ENCODE measurements at regions not wholly inside any gene's neighbourhood (a gene's known extent, or its start where the extent isn't known, plus 50 kb on each side); places are given as distances from the start of the nearest gene placed in this dataset.

- intact Hi-C loops (cut with micrococcal nuclease) (no loop called here), in situ Hi-C loops (cut with MboI; ENCODE audit: low sequenced_read_pairs) (no loop called here), dilution Hi-C loops (cut with HindIII; ENCODE audit: low sequenced_read_pairs, unreplicated experiment) (no loop called here)
- H2BK5ac ChIP-seq (ENCODE audit: low read depth, low read length, poor library complexity, severe bottlenecking): no peak overlapping the region
- H3K27ac ChIP-seq (ENCODE audit: insufficient read depth, low read length): no peak overlapping the region
- no peaks in the 10 kb centered on the region for H4K20me1 ChIP-seq (ENCODE audit: insufficient read depth, low read length)
- no peaks in the 10 kb centered on the region for H3K9me1 ChIP-seq (ENCODE audit: insufficient read depth, low read length)
- ChIA-PET POLR2A (ENCODE audit: unreplicated experiment) (no interaction called here), CTCF (no interaction called here)
- H3K4ac ChIP-seq (ENCODE audit: low read depth, low read length): no peak overlapping the region
- no peak overlapping the region for H3K14ac ChIP-seq (replicated peaks; ENCODE audit: low read depth, low read length)
- H3K9ac ChIP-seq (ENCODE audit: low read depth, low read length): no peak overlapping the region
- no peak overlapping the region for H3K56ac ChIP-seq (ENCODE audit: extremely low read depth, insufficient read depth, low read length)
- H3K36me3 ChIP-seq (ENCODE audit: control insufficient read depth, insufficient read depth, low read length): no peaks in the 10 kb centered on the region
- no peak for TF ChIP-seq ELK1 (IDR thresholded peaks at IDR 0.05; ENCODE audit: borderline replicate concordance, low read depth, low read length)
- TF ChIP-seq FOS (IDR thresholded peaks at IDR 0.05; ENCODE audit: low read depth, low read length): no peak
- TF ChIP-seq POLR2A (IDR thresholded peaks at IDR 0.05; ENCODE audit: low read depth, low read length): no peak
- TF ChIP-seq RCOR1 (IDR thresholded peaks at IDR 0.05; ENCODE audit: insufficient replicate concordance, low read length): no peak
- no peak for TF ChIP-seq BHLHE40 (IDR thresholded peaks at IDR 0.05; ENCODE audit: low read depth, low read length)
- no peak for TF ChIP-seq USF2 (IDR thresholded peaks at IDR 0.05; ENCODE audit: low read depth, low read length)
- TF ChIP-seq, protein P1, sequence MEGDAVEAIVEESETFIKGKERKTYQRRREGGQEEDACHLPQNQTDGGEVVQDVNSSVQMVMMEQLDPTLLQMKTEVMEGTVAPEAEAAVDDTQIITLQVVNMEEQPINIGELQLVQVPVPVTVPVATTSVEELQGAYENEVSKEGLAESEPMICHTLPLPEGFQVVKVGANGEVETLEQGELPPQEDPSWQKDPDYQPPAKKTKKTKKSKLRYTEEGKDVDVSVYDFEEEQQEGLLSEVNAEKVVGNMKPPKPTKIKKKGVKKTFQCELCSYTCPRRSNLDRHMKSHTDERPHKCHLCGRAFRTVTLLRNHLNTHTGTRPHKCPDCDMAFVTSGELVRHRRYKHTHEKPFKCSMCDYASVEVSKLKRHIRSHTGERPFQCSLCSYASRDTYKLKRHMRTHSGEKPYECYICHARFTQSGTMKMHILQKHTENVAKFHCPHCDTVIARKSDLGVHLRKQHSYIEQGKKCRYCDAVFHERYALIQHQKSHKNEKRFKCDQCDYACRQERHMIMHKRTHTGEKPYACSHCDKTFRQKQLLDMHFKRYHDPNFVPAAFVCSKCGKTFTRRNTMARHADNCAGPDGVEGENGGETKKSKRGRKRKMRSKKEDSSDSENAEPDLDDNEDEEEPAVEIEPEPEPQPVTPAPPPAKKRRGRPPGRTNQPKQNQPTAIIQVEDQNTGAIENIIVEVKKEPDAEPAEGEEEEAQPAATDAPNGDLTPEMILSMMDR (conservative IDR thresholded peaks at IDR 0.05; ENCODE audit: low read depth, low read length): no peak
- no peak for TF ChIP-seq CHD1 (IDR thresholded peaks at IDR 0.05; ENCODE audit: low read depth, low read length)
- TF ChIP-seq CEBPB (IDR thresholded peaks at IDR 0.05; ENCODE audit: low read depth, low read length): no peak
- H4K8ac ChIP-seq (ENCODE audit: low read depth in 2 of 2, low read length in 2 of 2): no peak overlapping the region
- DNase-seq (no peak), ATAC-seq (ENCODE audit: low read depth) (no peak)
- no peaks in the 10 kb centered on the region; the same call in 1 of the 2 replicates for H3K9me3 ChIP-seq (ENCODE audit: control insufficient read depth, insufficient read depth, low read length)
- no peak overlapping the region for H2AFZ ChIP-seq (replicated peaks; ENCODE audit: low read length, poor library complexity)
- no peak overlapping the region for H3K23ac ChIP-seq (ENCODE audit: low read depth, low read length)
- H2BK15ac ChIP-seq (ENCODE audit: low read depth, low read length): no peak overlapping the region
- no CpG with 5 or more reads among the region's 1 CpG for WGBS, 2 experiments (ENCODE audit: extremely low coverage in 2 of 2, insufficient read length in 1 of 2)
- no peak overlapping the region for H2BK20ac ChIP-seq (ENCODE audit: low read depth, low read length)
- H2BK120ac ChIP-seq (ENCODE audit: low read depth, low read length): no peak overlapping the region
- H4K5ac ChIP-seq (ENCODE audit: low read depth, low read length): no peak overlapping the region
- H3K27me3 ChIP-seq (ENCODE audit: control insufficient read depth, insufficient read depth, low read length): no peaks in the 10 kb centered on the region
- H3K4me2 ChIP-seq (ENCODE audit: low read depth, low read length): no peak overlapping the region
- BruUV-seq (replicated peaks): no TSS peak
- H2AK5ac ChIP-seq (ENCODE audit: low read depth, low read length): no peak overlapping the region
- no peak overlapping the region for H3K18ac ChIP-seq (ENCODE audit: low read depth, low read length)
- H3K4me3 ChIP-seq (ENCODE audit: insufficient read depth, low read depth, low read length): no peak overlapping the region
- H3K4me1 ChIP-seq (ENCODE audit: control insufficient read depth, insufficient read depth, low read length): no peaks in the 10 kb centered on the region
- H2AK9ac ChIP-seq (replicated peaks; ENCODE audit: low read depth, low read length, poor library complexity): no peak overlapping the region
- H4K91ac ChIP-seq (ENCODE audit: insufficient read depth, low read depth, low read length): no peak overlapping the region
- H3K79me1 ChIP-seq (ENCODE audit: low read depth in 1 of 2, low read length in 2 of 2): no peaks in the 10 kb centered on the region
These were observed 196.9 kb downstream of the GRIN2B start for GRCh38 chr12:13784504-13784903.

All from IMR-90 (cell line).